LNCAP (cell line): ENCODE measurements at regions not wholly inside any gene's neighbourhood (a gene's known extent, or its start where the extent isn't known, plus 50 kb on each side); places are given as distances from the start of the nearest gene placed in this dataset.

Source experiments
- TF ChIP-seq, protein P1 (sequence below): fragments of 450-650 bp; IDR thresholded peaks from 2 replicates; pipeline ENCODE4 v1.5.1; 2017; ENCODE audit warnings: mild to moderate bottlenecking

GRCh38 chr13:56039992-56040391, 1100.7 kb upstream of the PRR20A start:
- TF ChIP-seq, protein P1, sequence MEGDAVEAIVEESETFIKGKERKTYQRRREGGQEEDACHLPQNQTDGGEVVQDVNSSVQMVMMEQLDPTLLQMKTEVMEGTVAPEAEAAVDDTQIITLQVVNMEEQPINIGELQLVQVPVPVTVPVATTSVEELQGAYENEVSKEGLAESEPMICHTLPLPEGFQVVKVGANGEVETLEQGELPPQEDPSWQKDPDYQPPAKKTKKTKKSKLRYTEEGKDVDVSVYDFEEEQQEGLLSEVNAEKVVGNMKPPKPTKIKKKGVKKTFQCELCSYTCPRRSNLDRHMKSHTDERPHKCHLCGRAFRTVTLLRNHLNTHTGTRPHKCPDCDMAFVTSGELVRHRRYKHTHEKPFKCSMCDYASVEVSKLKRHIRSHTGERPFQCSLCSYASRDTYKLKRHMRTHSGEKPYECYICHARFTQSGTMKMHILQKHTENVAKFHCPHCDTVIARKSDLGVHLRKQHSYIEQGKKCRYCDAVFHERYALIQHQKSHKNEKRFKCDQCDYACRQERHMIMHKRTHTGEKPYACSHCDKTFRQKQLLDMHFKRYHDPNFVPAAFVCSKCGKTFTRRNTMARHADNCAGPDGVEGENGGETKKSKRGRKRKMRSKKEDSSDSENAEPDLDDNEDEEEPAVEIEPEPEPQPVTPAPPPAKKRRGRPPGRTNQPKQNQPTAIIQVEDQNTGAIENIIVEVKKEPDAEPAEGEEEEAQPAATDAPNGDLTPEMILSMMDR, result no peak

GRCh38 chr13:56066321-56066720, 1074.4 kb upstream of the PRR20A start:
- TF ChIP-seq, protein P1, result no peak

DNA sequence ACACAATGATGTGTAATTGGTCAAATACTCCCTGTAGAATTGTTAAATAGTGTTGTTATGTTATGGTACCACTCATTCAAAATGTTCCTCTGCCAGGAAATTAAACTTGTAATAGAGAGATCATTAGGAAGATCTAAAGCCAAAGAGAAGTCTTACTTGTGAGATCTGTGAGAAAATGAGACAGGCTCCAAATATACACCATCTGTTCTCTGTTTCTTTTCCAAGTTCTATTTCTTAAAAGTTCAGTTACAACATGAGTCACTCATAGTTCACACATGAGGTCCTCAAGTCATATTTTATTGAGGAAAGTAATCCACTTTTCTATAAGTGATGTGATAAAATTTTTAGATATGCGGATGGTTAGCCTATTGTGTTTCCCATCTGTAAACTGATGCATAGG, 1038.1 kb upstream of the PRR20A start:
- TF ChIP-seq, protein P1, result no peak

DNA sequence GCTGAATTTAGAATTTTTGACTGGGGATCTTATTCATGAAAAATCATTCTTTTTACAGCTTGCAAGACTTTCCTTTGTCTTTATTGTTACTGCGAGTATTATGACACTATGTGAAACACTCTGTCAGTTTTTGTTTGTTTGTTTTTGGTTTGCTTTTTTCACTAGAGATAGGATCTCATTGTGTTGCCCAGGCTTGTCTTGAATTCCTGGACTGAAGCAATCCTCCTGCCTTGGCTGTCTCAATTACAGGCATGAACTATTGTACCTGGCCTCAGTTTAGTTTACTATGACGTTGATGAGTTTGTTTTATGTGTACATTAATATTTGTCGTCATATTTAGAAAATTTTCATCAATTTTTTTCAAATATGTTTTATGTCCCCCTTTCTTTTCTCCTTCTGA, 1030.0 kb upstream of the PRR20A start:
- TF ChIP-seq, protein P1, result no peak

DNA sequence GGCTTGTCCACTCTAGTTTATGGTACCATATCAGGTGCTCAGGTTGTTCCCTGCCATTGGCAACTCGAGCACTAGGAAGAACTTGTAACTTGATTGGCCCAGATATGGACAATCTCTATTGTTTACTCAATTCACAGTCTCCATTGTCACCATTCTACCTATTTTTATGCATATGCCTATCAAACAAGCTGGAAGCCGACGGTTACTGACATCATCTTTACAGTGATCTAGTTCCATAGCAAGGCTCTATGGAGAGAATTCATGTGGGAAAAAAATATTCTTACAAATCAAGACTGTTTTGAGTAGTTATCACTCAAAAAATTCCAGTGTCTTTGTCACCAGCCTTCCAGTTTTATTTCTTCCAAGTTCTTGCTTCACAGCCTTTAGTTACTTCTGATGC, 1006.2 kb upstream of the PRR20A start:
- TF ChIP-seq, protein P1, result no peak

DNA sequence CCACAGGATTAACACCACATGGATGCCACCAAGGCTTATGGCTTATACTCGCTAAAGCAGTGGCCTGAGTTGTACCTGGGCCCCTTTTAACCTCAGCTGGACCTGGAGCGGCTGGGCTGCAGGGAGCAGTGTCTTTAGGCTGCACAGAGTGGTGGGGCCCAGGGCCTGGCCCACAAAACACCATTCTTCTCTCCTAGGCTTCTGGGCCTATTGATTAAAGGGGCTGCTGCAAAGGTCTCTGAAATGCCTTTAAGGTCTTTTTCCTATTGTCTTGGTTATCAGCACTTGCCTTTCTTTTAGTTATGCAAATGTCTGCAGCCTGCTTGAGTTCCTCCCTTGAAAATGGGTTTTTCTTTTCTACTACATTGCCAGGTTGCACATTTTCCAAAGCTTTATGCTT, 973.9 kb upstream of the PRR20A start:
- TF ChIP-seq, protein P1, result no peak

- TF ChIP-seq, protein P1, result no peak
Observed at GRCh38 chr13:56168581-56168980, 972.1 kb upstream of the PRR20A start.

DNA sequence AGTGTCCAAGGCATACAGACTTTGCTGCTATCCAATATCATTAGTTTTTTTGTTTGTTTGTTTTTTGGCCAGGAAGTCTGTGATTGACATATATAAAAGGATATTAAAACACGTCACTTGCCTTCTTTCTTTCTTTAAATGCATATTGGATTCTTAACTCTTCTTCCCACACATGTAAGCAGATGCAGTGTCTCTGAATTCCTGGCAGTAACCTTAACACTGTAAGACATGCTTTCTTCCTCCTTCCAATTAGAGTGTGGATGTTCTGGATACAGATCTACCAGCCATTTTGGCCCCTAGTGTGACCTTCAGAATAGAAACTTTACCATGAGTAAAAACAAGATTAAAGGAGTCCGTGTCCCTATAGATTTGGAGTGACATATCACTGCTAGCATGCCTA, 967.4 kb upstream of the PRR20A start:
- TF ChIP-seq, protein P1, result no peak
